ENCODE measurements at regions not wholly inside any gene's neighbourhood (a gene's known extent, or its start where the extent isn't known, plus 50 kb on each side); places are given as distances from the start of the nearest gene placed in this dataset.
A peak's percentile ranks its signal among the peaks of the same experiment; 100 is the strongest.

GRCh38 chr15:75140080-75140879 lies 61.4 kb upstream of the C15orf39 start (continued):
- TF ChIP-seq YEATS4 (CRISPR knock-in tag; IDR thresholded peaks at IDR 0.05; ENCODE audit: borderline replicate concordance), result peak; percentile 44; the same call in 1 of the 2 replicates
- TF ChIP-seq ZNF709 (CRISPR knock-in tag; IDR thresholded peaks at IDR 0.05), result no peak
- no peak for TF ChIP-seq MIER3 (CRISPR knock-in tag; IDR thresholded peaks at IDR 0.05; ENCODE audit: borderline replicate concordance)
- no peak for TF ChIP-seq ZBTB8A (CRISPR knock-in tag; IDR thresholded peaks at IDR 0.05; ENCODE audit: borderline replicate concordance, low read depth)
- no peak; the same call in 1 of the 2 replicates for TF ChIP-seq STAT5B (CRISPR knock-in tag; IDR thresholded peaks at IDR 0.05)
- TF ChIP-seq NR2C2 (CRISPR knock-in tag; IDR thresholded peaks at IDR 0.05; ENCODE audit: borderline replicate concordance), result no peak
- TF ChIP-seq EED (CRISPR knock-in tag; IDR thresholded peaks at IDR 0.05), result no peak
- no peak for TF ChIP-seq HOXA7 (CRISPR knock-in tag; IDR thresholded peaks at IDR 0.05)
- TF ChIP-seq KAT7 (CRISPR knock-in tag; IDR thresholded peaks at IDR 0.05; ENCODE audit: borderline replicate concordance), result no peak
- TF ChIP-seq ZNF30 (CRISPR knock-in tag; IDR thresholded peaks at IDR 0.05), result no peak
- TF ChIP-seq AFF4 (CRISPR knock-in tag; IDR thresholded peaks at IDR 0.05), result no peak
- TF ChIP-seq ZNF382 (CRISPR knock-in tag; IDR thresholded peaks at IDR 0.05; ENCODE audit: borderline replicate concordance), result no peak
- TF ChIP-seq ZNF766 (CRISPR knock-in tag; IDR thresholded peaks at IDR 0.05; ENCODE audit: borderline replicate concordance), result no peak
- TF ChIP-seq HNRNPK (IDR thresholded peaks at IDR 0.05; ENCODE audit: low read depth, low read length, poor library complexity, severe bottlenecking), result no peak
- TF ChIP-seq GPBP1L1 (CRISPR knock-in tag; IDR thresholded peaks at IDR 0.05), result no peak
- TF ChIP-seq CENPX (CRISPR knock-in tag; IDR thresholded peaks at IDR 0.05), result no peak
- TF ChIP-seq SAP130 (CRISPR knock-in tag; IDR thresholded peaks at IDR 0.05; ENCODE audit: low read depth), result peak; percentile 79
- no peak for TF ChIP-seq ZNF557 (CRISPR knock-in tag; IDR thresholded peaks at IDR 0.05)
- 0 out of 2 replicates have a peak, but pooled peaks have one; percentile 12 for TF ChIP-seq ADNP (CRISPR knock-in tag; IDR thresholded peaks at IDR 0.05)
- TF ChIP-seq, protein P1, sequence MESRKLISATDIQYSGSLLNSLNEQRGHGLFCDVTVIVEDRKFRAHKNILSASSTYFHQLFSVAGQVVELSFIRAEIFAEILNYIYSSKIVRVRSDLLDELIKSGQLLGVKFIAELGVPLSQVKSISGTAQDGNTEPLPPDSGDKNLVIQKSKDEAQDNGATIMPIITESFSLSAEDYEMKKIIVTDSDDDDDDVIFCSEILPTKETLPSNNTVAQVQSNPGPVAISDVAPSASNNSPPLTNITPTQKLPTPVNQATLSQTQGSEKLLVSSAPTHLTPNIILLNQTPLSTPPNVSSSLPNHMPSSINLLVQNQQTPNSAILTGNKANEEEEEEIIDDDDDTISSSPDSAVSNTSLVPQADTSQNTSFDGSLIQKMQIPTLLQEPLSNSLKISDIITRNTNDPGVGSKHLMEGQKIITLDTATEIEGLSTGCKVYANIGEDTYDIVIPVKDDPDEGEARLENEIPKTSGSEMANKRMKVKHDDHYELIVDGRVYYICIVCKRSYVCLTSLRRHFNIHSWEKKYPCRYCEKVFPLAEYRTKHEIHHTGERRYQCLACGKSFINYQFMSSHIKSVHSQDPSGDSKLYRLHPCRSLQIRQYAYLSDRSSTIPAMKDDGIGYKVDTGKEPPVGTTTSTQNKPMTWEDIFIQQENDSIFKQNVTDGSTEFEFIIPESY (CRISPR knock-in tag; IDR thresholded peaks at IDR 0.05), result 0 out of 2 replicates have a peak, but pooled peaks have one; percentile 17
- TF ChIP-seq ZNF232 (CRISPR knock-in tag; IDR thresholded peaks at IDR 0.05; ENCODE audit: borderline replicate concordance), result peak; percentile 66; the same call in 1 of the 2 replicates
- TF ChIP-seq ZSCAN5A (CRISPR knock-in tag; IDR thresholded peaks at IDR 0.05; ENCODE audit: borderline replicate concordance), result peak; percentile 41; the same call in 1 of the 2 replicates

All from HepG2 (cell line).